ENCODE measurements at regions not wholly inside any gene's neighbourhood (a gene's known extent, or its start where the extent isn't known, plus 50 kb on each side); places are given as distances from the start of the nearest gene placed in this dataset.
A peak's percentile ranks its signal among the peaks of the same experiment; 100 is the strongest.

GRCh38 chr4:123825596-123826291 is 429.1 kb downstream of the SPRY1 start:
- Histone ChIP-seq H3K27ac (ENCODE audit: low read depth in 1 of 3, low read length in 2 of 3) (no peak overlapping the region), H3K4me1 (ENCODE audit: control insufficient read depth in 3 of 3, insufficient read depth in 2 of 3, low read depth in 1 of 3, low read length in 2 of 3) (peaks cover 0 to 5% (median 0%) of the 10 kb centered on the region in 3 donors), H3K9me3 (ENCODE audit: control insufficient read depth in 2 of 2, insufficient read depth in 1 of 2, low read depth in 1 of 2, low read length in 1 of 2) (peaks cover 0 to 11% of the 10 kb centered on the region in 2 donors), H3K36me3 (ENCODE audit: control insufficient read depth in 3 of 3, insufficient read depth in 2 of 3, low read depth in 1 of 3, low read length in 3 of 3) (no peaks in the 10 kb centered on the region), H3K4me3 (ENCODE audit: low read depth in 1 of 3, low read length in 3 of 3) (no peak overlapping the region), H3K27me3 (ENCODE audit: control insufficient read depth in 3 of 3, insufficient read depth in 3 of 3, low read length in 3 of 3) (no peaks in the 10 kb centered on the region)
- DNase-seq (no peak), FAIRE-seq (no peak)
- 77 to 81% (median 80%) methylated on average over 1 of the region's 1 CpG for WGBS, 3 donors

- DNase-seq = no peak
- H3K27me3 ChIP-seq (ENCODE audit: control insufficient read depth in 3 of 3, insufficient read depth in 3 of 3, low read length in 3 of 3) = no peaks in the 10 kb centered on the region
- peaks cover 0 to 5% (median 0%) of the 10 kb centered on the region in 3 donors for H3K4me1 ChIP-seq (ENCODE audit: control insufficient read depth in 3 of 3, insufficient read depth in 2 of 3, low read depth in 1 of 3, low read length in 2 of 3)
- H3K4me3 ChIP-seq (ENCODE audit: low read depth in 1 of 3, low read length in 3 of 3) = no peak overlapping the region
- peaks cover 0 to 11% of the 10 kb centered on the region in 2 donors for H3K9me3 ChIP-seq (ENCODE audit: control insufficient read depth in 2 of 2, insufficient read depth in 1 of 2, low read depth in 1 of 2, low read length in 1 of 2)
- WGBS, 3 donors = 92 to 93% (median 93%) methylated on average over 2 of the region's 2 CpGs
- no peak overlapping the region for H3K27ac ChIP-seq (ENCODE audit: low read depth in 1 of 3, low read length in 2 of 3)
- H3K36me3 ChIP-seq (ENCODE audit: control insufficient read depth in 3 of 3, insufficient read depth in 2 of 3, low read depth in 1 of 3, low read length in 3 of 3) = no peaks in the 10 kb centered on the region
- FAIRE-seq = no peak
Observed at GRCh38 chr4:123826896-123827295, 430.3 kb downstream of the SPRY1 start.

- Histone ChIP-seq H3K4me1 (ENCODE audit: control insufficient read depth in 3 of 3, insufficient read depth in 2 of 3, low read depth in 1 of 3, low read length in 2 of 3) (peaks cover 0 to 5% (median 0%) of the 10 kb centered on the region in 3 donors), H3K27me3 (ENCODE audit: control insufficient read depth in 3 of 3, insufficient read depth in 3 of 3, low read length in 3 of 3) (no peaks in the 10 kb centered on the region), H3K27ac (ENCODE audit: low read depth in 1 of 3, low read length in 2 of 3) (no peak overlapping the region), H3K9me3 (ENCODE audit: control insufficient read depth in 2 of 2, insufficient read depth in 1 of 2, low read depth in 1 of 2, low read length in 1 of 2) (peaks cover 0 to 8% of the 10 kb centered on the region in 2 donors), H3K4me3 (ENCODE audit: low read depth in 1 of 3, low read length in 3 of 3) (no peak overlapping the region), H3K36me3 (ENCODE audit: control insufficient read depth in 3 of 3, insufficient read depth in 2 of 3, low read depth in 1 of 3, low read length in 3 of 3) (no peaks in the 10 kb centered on the region)
- WGBS, 3 donors = 85 to 89% (median 88%) methylated on average over 2 of the region's 2 CpGs
- FAIRE-seq = no peak
- DNase-seq = no peak
Observed at GRCh38 chr4:123827511-123827910, 430.9 kb downstream of the SPRY1 start.

DNA sequence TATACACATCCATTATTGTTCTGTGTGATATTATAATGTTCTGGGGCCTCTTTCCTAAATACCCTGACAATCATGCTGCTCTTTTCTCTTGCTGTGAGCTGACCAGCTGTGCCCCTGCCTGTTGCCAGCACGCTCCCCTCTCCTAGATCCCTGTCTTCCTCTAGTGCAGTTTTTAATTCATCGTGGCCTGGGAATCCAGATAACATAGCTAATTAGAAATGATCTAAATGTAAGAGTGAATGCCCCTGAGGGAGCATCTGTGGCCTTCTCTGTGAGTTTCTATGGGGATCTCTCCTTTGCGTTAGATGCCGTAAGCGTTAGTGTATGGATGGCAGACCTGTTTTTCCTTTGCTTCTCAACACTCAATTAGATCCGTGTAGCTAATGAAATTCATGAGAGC is 434.3 kb downstream of the SPRY1 start:
- 86 to 90% (median 86%) methylated on average over 6 of the region's 6 CpGs for WGBS, 3 donors

DNA sequence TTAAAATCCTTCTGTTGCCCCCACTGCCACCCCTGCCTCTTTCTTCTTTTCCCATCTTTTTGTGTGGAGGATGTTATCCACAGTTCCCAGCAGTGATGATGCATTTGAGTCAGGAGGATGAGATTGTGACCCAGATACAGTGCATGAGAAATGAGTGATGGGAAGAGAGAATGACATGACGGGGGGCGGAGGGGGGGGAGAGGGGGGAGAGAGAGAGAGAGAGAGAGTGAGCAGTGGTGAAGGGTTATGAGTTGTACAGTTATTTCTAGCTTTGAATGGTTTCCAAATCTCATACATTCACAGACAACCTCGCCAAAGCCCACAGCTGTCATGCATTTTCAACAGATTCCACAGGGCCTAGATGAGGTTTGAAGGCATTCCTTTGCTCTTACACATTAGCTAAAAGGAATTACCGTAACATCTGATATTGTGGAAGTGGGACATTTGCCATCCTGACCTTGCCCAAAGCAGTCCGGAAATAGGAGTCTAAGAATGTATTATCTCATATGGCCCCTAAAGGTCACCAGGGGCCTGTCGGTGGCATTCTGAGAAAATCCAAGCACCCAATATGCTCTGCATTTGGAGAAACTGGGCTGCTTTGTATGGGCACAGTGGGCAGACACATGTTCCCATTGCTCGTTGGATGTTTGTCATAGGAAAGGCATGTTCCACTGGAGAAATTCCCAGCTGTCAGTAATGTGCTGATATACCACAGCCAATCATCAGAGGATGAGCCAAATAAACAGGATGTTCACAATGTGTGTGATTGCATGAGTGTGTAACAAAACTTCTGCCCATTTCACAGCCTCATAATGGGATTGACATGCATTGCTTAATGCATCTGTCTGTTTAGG is 435.8 kb downstream of the SPRY1 start:
- peak overlapping the region in 2 of 3 donors; percentile 36 to 72 for H3K27ac ChIP-seq (ENCODE audit: low read depth in 1 of 3, low read length in 2 of 3)
- no peak for FAIRE-seq

More for the DNA sequence above, 434.3 kb downstream of the SPRY1 start:
- Histone ChIP-seq H3K27ac (ENCODE audit: low read depth in 1 of 3, low read length in 2 of 3) (peak overlapping the region in 1 of 3 donors; percentile 33), H3K27me3 (ENCODE audit: control insufficient read depth in 3 of 3, insufficient read depth in 3 of 3, low read length in 3 of 3) (no peaks in the 10 kb centered on the region), H3K36me3 (ENCODE audit: control insufficient read depth in 3 of 3, insufficient read depth in 2 of 3, low read depth in 1 of 3, low read length in 3 of 3) (no peaks in the 10 kb centered on the region), H3K9me3 (ENCODE audit: control insufficient read depth in 2 of 2, insufficient read depth in 1 of 2, low read depth in 1 of 2, low read length in 1 of 2) (peaks cover 0 to 3% of the 10 kb centered on the region in 2 donors), H3K4me3 (ENCODE audit: low read depth in 1 of 3, low read length in 3 of 3) (no peak overlapping the region), H3K4me1 (ENCODE audit: control insufficient read depth in 3 of 3, insufficient read depth in 2 of 3, low read depth in 1 of 3, low read length in 2 of 3) (no peaks in the 10 kb centered on the region)
- DNase-seq = no peak
- FAIRE-seq = no peak

GRCh38 chr4:123833171-123833643 is 436.6 kb downstream of the SPRY1 start:
- 53 to 74% (median 71%) methylated on average over 2 of the region's 2 CpGs for WGBS, 3 donors
- Histone ChIP-seq H3K4me1 (ENCODE audit: control insufficient read depth in 3 of 3, insufficient read depth in 2 of 3, low read depth in 1 of 3, low read length in 2 of 3) (peaks cover 0 to 6% (median 0%) of the 10 kb centered on the region in 3 donors), H3K36me3 (ENCODE audit: control insufficient read depth in 3 of 3, insufficient read depth in 2 of 3, low read depth in 1 of 3, low read length in 3 of 3) (no peaks in the 10 kb centered on the region), H3K9me3 (ENCODE audit: control insufficient read depth in 2 of 2, insufficient read depth in 1 of 2, low read depth in 1 of 2, low read length in 1 of 2) (peaks cover 0 to 3% of the 10 kb centered on the region in 2 donors), H3K27me3 (ENCODE audit: control insufficient read depth in 3 of 3, insufficient read depth in 3 of 3, low read length in 3 of 3) (no peaks in the 10 kb centered on the region), H3K27ac (ENCODE audit: low read depth in 1 of 3, low read length in 2 of 3) (peak overlapping the region in 2 of 3 donors; percentile 36 to 50), H3K4me3 (ENCODE audit: low read depth in 1 of 3, low read length in 3 of 3) (no peak overlapping the region)
- DNase-seq (no peak), FAIRE-seq (no peak)

More for the DNA sequence above, 435.8 kb downstream of the SPRY1 start:
- Histone ChIP-seq H3K9me3 (ENCODE audit: control insufficient read depth in 2 of 2, insufficient read depth in 1 of 2, low read depth in 1 of 2, low read length in 1 of 2) (peaks cover 0 to 3% of the 10 kb centered on the region in 2 donors), H3K36me3 (ENCODE audit: control insufficient read depth in 3 of 3, insufficient read depth in 2 of 3, low read depth in 1 of 3, low read length in 3 of 3) (no peaks in the 10 kb centered on the region), H3K4me1 (ENCODE audit: control insufficient read depth in 3 of 3, insufficient read depth in 2 of 3, low read depth in 1 of 3, low read length in 2 of 3) (peaks cover 0 to 6% (median 0%) of the 10 kb centered on the region in 3 donors), H3K27me3 (ENCODE audit: control insufficient read depth in 3 of 3, insufficient read depth in 3 of 3, low read length in 3 of 3) (no peaks in the 10 kb centered on the region), H3K4me3 (ENCODE audit: low read depth in 1 of 3, low read length in 3 of 3) (no peak overlapping the region)
- peak in 1 of 2 donors; percentile 2 for DNase-seq
- WGBS, 3 donors = 64 to 87% (median 77%) methylated on average over 7 of the region's 7 CpGs

GRCh38 chr4:123835831-123836590 is 439.4 kb downstream of the SPRY1 start:
- Histone ChIP-seq H3K27ac (ENCODE audit: low read depth in 1 of 3, low read length in 2 of 3) (no peak overlapping the region), H3K36me3 (ENCODE audit: control insufficient read depth in 3 of 3, insufficient read depth in 2 of 3, low read depth in 1 of 3, low read length in 3 of 3) (no peaks in the 10 kb centered on the region), H3K4me3 (ENCODE audit: low read depth in 1 of 3, low read length in 3 of 3) (no peak overlapping the region), H3K9me3 (ENCODE audit: control insufficient read depth in 2 of 2, insufficient read depth in 1 of 2, low read depth in 1 of 2, low read length in 1 of 2) (no peaks in the 10 kb centered on the region), H3K27me3 (ENCODE audit: control insufficient read depth in 3 of 3, insufficient read depth in 3 of 3, low read length in 3 of 3) (no peaks in the 10 kb centered on the region), H3K4me1 (ENCODE audit: control insufficient read depth in 3 of 3, insufficient read depth in 2 of 3, low read depth in 1 of 3, low read length in 2 of 3) (peaks cover 0 to 6% (median 0%) of the 10 kb centered on the region in 3 donors)
- FAIRE-seq (no peak), DNase-seq (no peak)
- 73 to 81% (median 80%) methylated on average over 4 of the region's 4 CpGs for WGBS, 3 donors

Measured in small intestine (tissue), 7 donors.